CD14-positive monocyte (primary cell): ENCODE measurements at regions not wholly inside any gene's neighbourhood (a gene's known extent, or its start where the extent isn't known, plus 50 kb on each side); places are given as distances from the start of the nearest gene placed in this dataset.

Experiments
- DNase-seq, 3 donors: peaks; one replicate each; pipeline ENCODE4 v3.0.0-alpha.2; 2011 to 2022
- H2AFZ ChIP-seq: 2 replicates; pipeline ENCODE4 v1.6.0; 2012; ENCODE audit warnings: mild to moderate bottlenecking, low read depth, low read length, inconsistent platforms; ENCODE audit not compliant: insufficient read depth, poor library complexity, severe bottlenecking
- H3K27ac ChIP-seq, 2 donors: 1 replicate in 1 of 2; 2 replicates in 1 of 2; pipeline ENCODE4 v1.5.1; 2012 to 2013; ENCODE audit warnings: low read length in 2 of 2, control low read depth in 1 of 2, inconsistent platforms in 1 of 2, low read depth in 1 of 2, mild to moderate bottlenecking in 1 of 2
- H3K27me3 ChIP-seq, 2 donors: one replicate each; pipeline versions ENCODE4 v1.6.0 to v1.6.1; 2011 to 2013; ENCODE audit warnings: low read length in 2 of 2; ENCODE audit not compliant: control insufficient read depth in 2 of 2, insufficient read depth in 2 of 2
- H3K36me3 ChIP-seq, 2 donors: replicated peaks in 1 of 2; 1 replicate in 1 of 2; 2 replicates in 1 of 2; pipeline versions ENCODE4 v1.5.1 to v1.6.1; 2012 to 2013; ENCODE audit warnings: low read length in 2 of 2, control low read depth in 1 of 2, inconsistent platforms in 1 of 2, mild to moderate bottlenecking in 1 of 2; ENCODE audit not compliant: insufficient read depth in 2 of 2, control insufficient read depth in 1 of 2
- H3K4me1 ChIP-seq, 2 donors: 1 replicate in 1 of 2; 2 replicates in 1 of 2; pipeline versions ENCODE4 v1.5.1 to v1.6.1; 2012 to 2013; ENCODE audit warnings: low read length in 2 of 2, control low read depth in 1 of 2, inconsistent platforms in 1 of 2, mild to moderate bottlenecking in 1 of 2, moderate library complexity in 1 of 2; ENCODE audit not compliant: insufficient read depth in 2 of 2, control insufficient read depth in 1 of 2
- H3K4me2 ChIP-seq: replicated peaks from 2 replicates; pipeline ENCODE3; 2012; ENCODE audit warnings: low read length, moderate library complexity, mild to moderate bottlenecking; ENCODE audit not compliant: poor library complexity, severe bottlenecking; ENCODE audit errors: extremely low read depth
- H3K4me3 ChIP-seq, 3 experiments: fragments of 200-600 bp in 1 of 3; sonication (generic) in 1 of 3; replicated peaks in 1 of 3; 1 replicate in 2 of 3; 2 replicates in 1 of 3; pipeline ENCODE4 v1.5.1; 2011 to 2013; ENCODE audit warnings: low read length in 3 of 3, mild to moderate bottlenecking in 3 of 3, control low read depth in 2 of 3, low read depth in 2 of 3, inconsistent platforms in 1 of 3, moderate library complexity in 1 of 3
- H3K79me2 ChIP-seq: 2 replicates; pipeline ENCODE4 v1.6.0; 2012; ENCODE audit warnings: mild to moderate bottlenecking, control low read depth, inconsistent platforms, low read length, moderate library complexity; ENCODE audit not compliant: insufficient read depth
- H3K9ac ChIP-seq: 2 replicates; pipeline ENCODE4 v1.6.0; 2017; ENCODE audit warnings: low read length, mild to moderate bottlenecking; ENCODE audit not compliant: insufficient read depth, poor library complexity, severe bottlenecking
- H3K9me3 ChIP-seq, 2 donors: replicated peaks in 1 of 2; 1 replicate in 1 of 2; 2 replicates in 1 of 2; pipeline versions ENCODE4 v1.5.1 to v1.6.1; 2012 to 2013; ENCODE audit warnings: low read length in 2 of 2, control low read depth in 1 of 2; ENCODE audit not compliant: control insufficient read depth in 1 of 2, insufficient read depth in 1 of 2
- H4K20me1 ChIP-seq: 2 replicates; pipeline ENCODE4 v1.6.0; 2012; ENCODE audit warnings: mild to moderate bottlenecking, low read length, control low read depth, moderate library complexity; ENCODE audit not compliant: insufficient read depth
- H3K27ac Mint-ChIP-seq, 7 donors: one replicate each; pipeline ENCODE4 v1.8.0; 2020; ENCODE audit warnings: mild to moderate bottlenecking in 7 of 7, mixed read lengths in 7 of 7, moderate library complexity in 6 of 7, inconsistent platforms in 2 of 7
- H3K27me3 Mint-ChIP-seq, 3 donors: one replicate each; pipeline ENCODE4 v1.8.0; 2021 to 2022; ENCODE audit warnings: low read depth in 3 of 3, mild to moderate bottlenecking in 3 of 3, mixed read lengths in 3 of 3, moderate library complexity in 3 of 3, inconsistent platforms in 1 of 3
- H3K36me3 Mint-ChIP-seq, 2 donors: one replicate each; pipeline ENCODE4 v1.8.0; 2020; ENCODE audit warnings: mixed read lengths in 2 of 2, inconsistent platforms in 1 of 2, mild to moderate bottlenecking in 1 of 2
- H3K4me1 Mint-ChIP-seq: one replicate; pipeline ENCODE4 v1.8.0; 2020; ENCODE audit warnings: mild to moderate bottlenecking, mixed read lengths
- H3K4me3 Mint-ChIP-seq, 2 donors: one replicate each; pipeline ENCODE4 v1.8.0; 2020; ENCODE audit warnings: mild to moderate bottlenecking in 2 of 2, mixed read lengths in 2 of 2, moderate library complexity in 1 of 2
- H3K9me3 Mint-ChIP-seq, 7 donors: one replicate each; pipeline ENCODE4 v1.8.0; 2020 to 2022; ENCODE audit warnings: mixed read lengths in 7 of 7, mild to moderate bottlenecking in 6 of 7, moderate library complexity in 6 of 7, inconsistent platforms in 2 of 7
- CTCF ChIP-seq: fragments of 200-600 bp; IDR thresholded peaks from one replicate; pipeline ENCODE4 v1.8.0; 2022; ENCODE audit warnings: antibody characterized with exemption, mild to moderate bottlenecking
- WGBS: methylation state at CpG from one replicate; pipeline ENCODE4 v1.1.5; 2013; ENCODE audit warnings: missing lambda C conversion rate; ENCODE audit not compliant: insufficient coverage; 5-methylcytosine and 5-hydroxymethylcytosine counted together
- intact Hi-C, 2 donors: fragments of 100-400 bp; cut with micrococcal nuclease; formaldehyde crosslinking; loops; one replicate each; pipeline versions ENCODE4 v1.15.0 to v1.15.1; 2023

- no peaks in the 10 kb centered on the region for H3K36me3 ChIP-seq
- H2AFZ ChIP-seq = no peak overlapping the region
- no peak overlapping the region for H3K27ac ChIP-seq
- H3K4me3 ChIP-seq = no peak overlapping the region
- H3K9me3 Mint-ChIP-seq = peaks cover 0 to 2% (median 0%) of the 10 kb centered on the region in 7 donors
- H3K4me1 ChIP-seq = no peaks in the 10 kb centered on the region
- TF ChIP-seq CTCF = no peak
- H3K36me3 Mint-ChIP-seq = no peaks in the 10 kb centered on the region
- H3K27me3 Mint-ChIP-seq = peaks cover 0 to 6% (median 0%) of the 10 kb centered on the region in 3 donors
- H3K79me2 ChIP-seq = no peaks in the 10 kb centered on the region
- no peak overlapping the region for H3K27ac Mint-ChIP-seq
- no peaks in the 10 kb centered on the region for H3K9me3 ChIP-seq
- intact Hi-C loops = no loop called here
- no peak overlapping the region for H3K9ac ChIP-seq
- H4K20me1 ChIP-seq = no peaks in the 10 kb centered on the region
- no peaks in the 10 kb centered on the region for H3K27me3 ChIP-seq
- DNase-seq = no peak
- H3K4me1 Mint-ChIP-seq = peaks cover 20% of the 10 kb centered on the region
- no peak overlapping the region for H3K4me3 Mint-ChIP-seq
- no peak overlapping the region for H3K4me2 ChIP-seq
Observed at GRCh38 chr6:156511570-156511969, 265.6 kb upstream of the ARID1B start.

GRCh38 chr6:156511051-156511450 is 266.1 kb upstream of the ARID1B start:
- Histone ChIP-seq H3K79me2 (no peaks in the 10 kb centered on the region), H2AFZ (no peak overlapping the region), H3K4me3 (no peak overlapping the region), H3K9me3 (no peaks in the 10 kb centered on the region), H3K4me2 (no peak overlapping the region), H4K20me1 (no peaks in the 10 kb centered on the region), H3K27me3 (no peaks in the 10 kb centered on the region), H3K36me3 (no peaks in the 10 kb centered on the region), H3K27ac (no peak overlapping the region), H3K9ac (no peak overlapping the region), H3K4me1 (no peaks in the 10 kb centered on the region)
- Mint-ChIP-seq H3K27me3 (peaks cover 0 to 6% (median 0%) of the 10 kb centered on the region in 3 donors), H3K27ac (no peak overlapping the region), H3K9me3 (peaks cover 0 to 2% (median 0%) of the 10 kb centered on the region in 7 donors), H3K36me3 (no peaks in the 10 kb centered on the region), H3K4me3 (no peak overlapping the region), H3K4me1 (peaks cover 20% of the 10 kb centered on the region)
- 83% methylated on average over 4 of the region's 5 CpGs for WGBS
- intact Hi-C loops = no loop called here
- no peak for DNase-seq
- no peak for TF ChIP-seq CTCF
